ENCODE measurements at regions not wholly inside any gene's neighbourhood (a gene's known extent, or its start where the extent isn't known, plus 50 kb on each side); places are given as distances from the start of the nearest gene placed in this dataset.

GRCh38 chr13:38519229-38519911, 167.5 kb upstream of the FREM2 start:
- no peak for TF ChIP-seq CTCF (IDR thresholded peaks at IDR 0.05; ENCODE audit: borderline replicate concordance, extremely low read depth, low read length, poor library complexity, severe bottlenecking)
- no peak for TF ChIP-seq EZH2 (IDR thresholded peaks at IDR 0.05; ENCODE audit: borderline replicate concordance, low read depth, low read length, severe bottlenecking)
- no peaks in the 10 kb centered on the region for H3K27me3 ChIP-seq (ENCODE audit: insufficient read depth, low read length, poor library complexity)
- H3K4me1 ChIP-seq (ENCODE audit: insufficient read depth, low read length) = no peaks in the 10 kb centered on the region
- H3K4me2 ChIP-seq (ENCODE audit: insufficient read depth, low read length) = no peak overlapping the region
- no peaks in the 10 kb centered on the region for H4K20me1 ChIP-seq (ENCODE audit: insufficient read depth, low read length)
- H3K36me3 ChIP-seq (ENCODE audit: insufficient read depth, low read length) = no peaks in the 10 kb centered on the region
- no peak overlapping the region for H3K27ac ChIP-seq (ENCODE audit: low read length)
- no peaks in the 10 kb centered on the region for H3K9me3 ChIP-seq (ENCODE audit: insufficient read depth, low read length, severe bottlenecking)
- no peak overlapping the region for H2AFZ ChIP-seq (ENCODE audit: low read depth, low read length)
- no peak for DNase-seq
- no peak overlapping the region for H3K4me3 ChIP-seq (ENCODE audit: low read depth in 1 of 2, low read length in 2 of 2)
- H3K79me2 ChIP-seq (ENCODE audit: insufficient read depth, low read length) = no peaks in the 10 kb centered on the region
- ATAC-seq (ENCODE audit: insufficient read depth, low read depth) = no peak
- H3K9ac ChIP-seq (ENCODE audit: low read depth, low read length) = no peak overlapping the region

- no peak overlapping the region for H3K4me3 ChIP-seq (ENCODE audit: low read depth in 1 of 2, low read length in 2 of 2)
- no peak for DNase-seq
- H3K27ac ChIP-seq (ENCODE audit: low read length) = no peak overlapping the region
- H3K79me2 ChIP-seq (ENCODE audit: insufficient read depth, low read length) = no peaks in the 10 kb centered on the region
- ATAC-seq (ENCODE audit: insufficient read depth, low read depth) = no peak
- no peaks in the 10 kb centered on the region for H3K36me3 ChIP-seq (ENCODE audit: insufficient read depth, low read length)
- H3K9me3 ChIP-seq (ENCODE audit: insufficient read depth, low read length, severe bottlenecking) = no peaks in the 10 kb centered on the region
- H3K27me3 ChIP-seq (ENCODE audit: insufficient read depth, low read length, poor library complexity) = no peaks in the 10 kb centered on the region
- no peaks in the 10 kb centered on the region for H3K4me1 ChIP-seq (ENCODE audit: insufficient read depth, low read length)
- no peak overlapping the region for H3K4me2 ChIP-seq (ENCODE audit: insufficient read depth, low read length)
- H3K9ac ChIP-seq (ENCODE audit: low read depth, low read length) = no peak overlapping the region
- no peak for TF ChIP-seq CTCF (IDR thresholded peaks at IDR 0.05; ENCODE audit: borderline replicate concordance, extremely low read depth, low read length, poor library complexity, severe bottlenecking)
- H2AFZ ChIP-seq (ENCODE audit: low read depth, low read length) = no peak overlapping the region
- no peaks in the 10 kb centered on the region for H4K20me1 ChIP-seq (ENCODE audit: insufficient read depth, low read length)
Measured at GRCh38 chr13:38520041-38520440, 166.8 kb upstream of the FREM2 start.

- no peak overlapping the region for H3K4me2 ChIP-seq (ENCODE audit: insufficient read depth, low read length)
- ATAC-seq (ENCODE audit: insufficient read depth, low read depth) = no peak
Measured at GRCh38 chr13:38527140-38527539, 159.7 kb upstream of the FREM2 start.

More at GRCh38 chr13:38527140-38527539, 159.7 kb upstream of the FREM2 start:
- no peak overlapping the region for H2AFZ ChIP-seq (ENCODE audit: low read depth, low read length)
- TF ChIP-seq EZH2 (IDR thresholded peaks at IDR 0.05; ENCODE audit: borderline replicate concordance, low read depth, low read length, severe bottlenecking) (no peak), CTCF (IDR thresholded peaks at IDR 0.05; ENCODE audit: borderline replicate concordance, extremely low read depth, low read length, poor library complexity, severe bottlenecking) (no peak)
- H3K27me3 ChIP-seq (ENCODE audit: insufficient read depth, low read length, poor library complexity) = no peaks in the 10 kb centered on the region
- H3K36me3 ChIP-seq (ENCODE audit: insufficient read depth, low read length) = no peaks in the 10 kb centered on the region
- no peaks in the 10 kb centered on the region for H3K9me3 ChIP-seq (ENCODE audit: insufficient read depth, low read length, severe bottlenecking)
- no peak overlapping the region for H3K4me3 ChIP-seq (ENCODE audit: low read depth in 1 of 2, low read length in 2 of 2)
- no peaks in the 10 kb centered on the region for H4K20me1 ChIP-seq (ENCODE audit: insufficient read depth, low read length)
- no peak overlapping the region for H3K9ac ChIP-seq (ENCODE audit: low read depth, low read length)
- H3K79me2 ChIP-seq (ENCODE audit: insufficient read depth, low read length) = no peaks in the 10 kb centered on the region
- H3K27ac ChIP-seq (ENCODE audit: low read length) = no peak overlapping the region
- no peaks in the 10 kb centered on the region for H3K4me1 ChIP-seq (ENCODE audit: insufficient read depth, low read length)
- no peak for DNase-seq
